ENCODE measurements at regions not wholly inside any gene's neighbourhood (a gene's known extent, or its start where the extent isn't known, plus 50 kb on each side); places are given as distances from the start of the nearest gene placed in this dataset.

- no peak for TF ChIP-seq CTCF (IDR thresholded peaks at IDR 0.05; ENCODE audit: low read depth, low read length, missing control alignments)
- no peak for DNase-seq (ENCODE audit: extremely low read depth, low read depth)
- no peak overlapping the region for H3K4me3 ChIP-seq (replicated peaks; ENCODE audit: low read depth, low read length)
These were observed 315.6 kb upstream of the THBS1 start for GRCh38 chr15:39265261-39265660.

GRCh38 chr15:39266890-39267289 lies 314.0 kb upstream of the THBS1 start:
- TF ChIP-seq CTCF (IDR thresholded peaks at IDR 0.05; ENCODE audit: low read depth, low read length, missing control alignments): no peak
- DNase-seq (ENCODE audit: extremely low read depth, low read depth): no peak

GRCh38 chr15:39267685-39268084 lies 313.2 kb upstream of the THBS1 start:
- TF ChIP-seq CTCF (IDR thresholded peaks at IDR 0.05; ENCODE audit: low read depth, low read length, missing control alignments): no peak
- H3K4me3 ChIP-seq (replicated peaks; ENCODE audit: low read depth, low read length): no peak overlapping the region
- no peak for DNase-seq (ENCODE audit: extremely low read depth, low read depth)

More at GRCh38 chr15:39266890-39267289, 314.0 kb upstream of the THBS1 start:
- no peak overlapping the region for H3K4me3 ChIP-seq (replicated peaks; ENCODE audit: low read depth, low read length)

- TF ChIP-seq CTCF (IDR thresholded peaks at IDR 0.05; ENCODE audit: low read depth, low read length, missing control alignments): no peak
- no peak overlapping the region for H3K4me3 ChIP-seq (replicated peaks; ENCODE audit: low read depth, low read length)
- DNase-seq (ENCODE audit: extremely low read depth, low read depth): no peak
These were observed 311.5 kb upstream of the THBS1 start for GRCh38 chr15:39269352-39269751.

GRCh38 chr15:39269821-39270220 lies 311.1 kb upstream of the THBS1 start:
- no peak overlapping the region for H3K4me3 ChIP-seq (replicated peaks; ENCODE audit: low read depth, low read length)
- no peak for DNase-seq (ENCODE audit: extremely low read depth, low read depth)
- no peak for TF ChIP-seq CTCF (IDR thresholded peaks at IDR 0.05; ENCODE audit: low read depth, low read length, missing control alignments)

- TF ChIP-seq CTCF (IDR thresholded peaks at IDR 0.05; ENCODE audit: low read depth, low read length, missing control alignments): no peak
- H3K4me3 ChIP-seq (replicated peaks; ENCODE audit: low read depth, low read length): no peak overlapping the region
- DNase-seq (ENCODE audit: extremely low read depth, low read depth): no peak
These were observed 310.5 kb upstream of the THBS1 start for GRCh38 chr15:39270221-39270855.

- DNase-seq (ENCODE audit: extremely low read depth, low read depth): peak; percentile 72
- no peak for TF ChIP-seq CTCF (IDR thresholded peaks at IDR 0.05; ENCODE audit: low read depth, low read length, missing control alignments)
These were observed 309.9 kb upstream of the THBS1 start for GRCh38 chr15:39270934-39271333.

More at GRCh38 chr15:39270934-39271333, 309.9 kb upstream of the THBS1 start:
- H3K4me3 ChIP-seq (replicated peaks; ENCODE audit: low read depth, low read length): no peak overlapping the region

All from HFF-Myc (cell line).